ENCODE measurements at regions not wholly inside any gene's neighbourhood (a gene's known extent, or its start where the extent isn't known, plus 50 kb on each side); places are given as distances from the start of the nearest gene placed in this dataset.

DNA sequence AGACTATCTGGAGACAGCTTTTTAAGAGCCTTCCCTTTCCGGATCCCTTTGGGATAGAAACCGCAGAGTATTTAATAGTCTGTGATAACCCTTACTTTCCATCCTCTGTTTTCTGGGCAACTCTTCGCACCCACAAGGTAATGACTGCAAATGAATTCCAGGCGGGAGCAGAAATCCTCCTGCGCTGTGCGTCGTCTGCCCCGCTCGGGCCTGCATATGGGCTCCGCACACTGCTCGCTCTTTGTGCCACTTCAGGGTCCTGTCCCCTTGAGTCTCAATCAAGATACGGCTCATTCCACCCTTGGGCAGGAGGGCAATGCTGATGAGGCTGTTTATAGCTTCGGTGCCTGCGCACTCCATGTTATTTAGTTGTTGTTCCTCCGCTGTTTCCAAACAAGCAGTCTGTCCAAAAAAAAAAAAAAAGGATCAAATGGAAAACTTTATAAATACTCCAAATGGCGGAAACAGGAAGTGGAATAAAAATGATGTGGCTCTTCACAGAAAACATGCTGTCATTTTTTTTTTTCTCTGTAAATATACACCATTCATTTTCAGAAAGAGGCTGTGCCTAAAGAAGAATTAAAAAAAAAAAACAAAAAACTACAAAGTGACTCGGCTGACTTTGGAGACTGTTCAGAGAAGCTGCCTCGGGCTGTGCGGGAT lies 169.6 kb upstream of the GMDS start:
- no peak for DNase-seq

DNA sequence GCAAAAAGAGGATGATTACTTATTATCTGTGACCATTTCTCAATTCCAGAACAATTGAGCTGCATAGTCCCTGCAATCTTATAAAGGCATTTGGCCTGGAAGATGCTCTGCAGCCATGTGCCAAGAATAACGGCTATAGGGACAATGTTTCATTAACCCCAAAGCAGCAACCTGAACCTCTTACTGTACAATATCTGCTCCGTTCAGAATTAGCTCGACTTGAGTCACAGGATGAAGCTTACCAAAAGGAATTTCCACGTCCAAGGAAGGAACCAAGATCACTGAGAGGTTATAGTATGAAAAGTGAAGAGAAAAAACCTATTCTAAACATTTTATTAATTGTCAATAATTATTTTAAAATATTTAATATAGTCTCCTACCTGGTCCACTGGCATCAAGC lies 167.3 kb upstream of the GMDS start:
- DNase-seq: no peak

DNA sequence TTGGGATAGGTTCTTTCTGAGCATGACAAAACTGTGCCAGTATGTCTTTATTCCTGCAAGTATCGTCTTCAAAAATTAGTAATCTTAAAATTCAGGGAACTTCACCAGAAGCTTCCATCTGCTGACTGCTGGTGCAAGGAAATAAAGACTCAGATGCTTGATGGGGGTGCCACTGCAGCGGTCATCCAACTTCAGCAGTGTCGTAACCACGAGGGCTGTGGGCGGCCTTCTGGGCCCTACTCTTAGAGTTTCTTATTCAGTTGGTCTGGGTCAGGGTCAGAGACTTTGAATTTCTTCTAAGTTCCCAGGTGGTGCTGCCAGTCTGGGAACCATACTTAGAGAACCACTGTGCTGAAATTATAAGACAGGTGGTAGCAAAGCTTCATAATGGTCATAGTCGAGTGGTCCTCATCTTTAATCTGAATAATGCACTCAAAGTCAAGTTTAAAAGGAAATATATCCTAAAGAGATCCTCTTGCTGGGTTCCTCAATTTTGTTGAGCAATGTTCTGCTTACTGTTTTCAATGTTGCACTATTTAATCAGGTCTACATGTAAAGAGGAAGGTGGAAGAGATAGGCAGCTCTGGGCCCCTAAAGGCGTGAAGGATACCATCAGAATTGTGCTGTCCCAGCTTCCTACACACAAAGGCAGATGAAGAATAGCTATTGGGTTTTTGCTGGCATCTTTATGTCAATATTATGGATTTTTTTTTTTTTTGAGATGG lies 165.4 kb upstream of the GMDS start:
- no peak for DNase-seq

DNA sequence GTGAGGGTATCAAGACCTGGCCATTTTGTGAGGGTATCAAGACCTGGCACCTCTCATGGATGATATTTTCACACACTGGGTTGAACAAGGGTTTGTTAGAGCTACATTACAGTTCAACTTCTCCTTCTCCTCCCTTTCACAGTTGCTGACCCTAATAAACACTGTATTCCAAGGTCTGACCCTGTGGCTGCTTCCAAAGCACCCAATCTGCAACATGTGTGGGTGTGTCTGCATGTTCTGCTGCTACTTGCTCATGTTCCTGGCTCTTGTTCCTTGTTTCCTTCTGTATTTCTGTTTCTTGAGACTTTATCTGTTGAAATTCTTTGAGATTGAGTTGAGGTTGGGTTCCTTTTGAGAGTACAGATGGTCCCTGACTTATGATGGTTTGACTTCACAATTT lies 162.1 kb upstream of the GMDS start:
- no peak for DNase-seq

DNA sequence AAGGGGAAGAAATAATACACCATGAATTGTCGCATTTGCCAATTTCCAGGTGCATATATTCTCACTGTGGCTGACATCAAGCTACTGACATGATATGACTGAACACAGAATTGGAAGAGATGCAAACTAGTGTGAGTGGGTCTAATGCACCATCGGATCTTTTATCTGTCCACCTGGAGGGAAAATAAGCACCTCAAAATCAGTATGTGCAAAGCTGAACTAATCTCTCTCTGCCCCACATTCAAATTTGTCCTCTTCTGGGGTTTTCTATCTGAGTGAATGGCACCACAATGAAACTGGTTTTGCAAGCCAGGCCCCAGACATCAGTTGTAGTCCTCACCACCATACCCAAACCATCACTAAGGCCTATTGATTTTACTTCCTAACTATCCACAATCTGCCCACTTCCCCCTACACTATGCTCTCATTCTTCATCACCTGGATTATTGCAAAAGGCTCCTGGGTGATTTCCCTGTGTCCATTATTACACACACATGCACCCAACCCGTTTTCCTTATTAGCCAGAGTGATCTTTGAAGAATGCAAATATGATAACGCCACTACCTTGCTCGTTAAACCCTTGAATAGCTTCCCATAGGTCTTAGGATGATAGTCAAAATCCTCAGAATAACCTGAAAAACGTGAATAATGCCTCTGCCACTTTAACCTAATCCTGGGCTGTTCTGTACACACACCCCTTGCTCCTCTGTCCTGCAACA lies 159.0 kb upstream of the GMDS start:
- no peak for DNase-seq

DNA sequence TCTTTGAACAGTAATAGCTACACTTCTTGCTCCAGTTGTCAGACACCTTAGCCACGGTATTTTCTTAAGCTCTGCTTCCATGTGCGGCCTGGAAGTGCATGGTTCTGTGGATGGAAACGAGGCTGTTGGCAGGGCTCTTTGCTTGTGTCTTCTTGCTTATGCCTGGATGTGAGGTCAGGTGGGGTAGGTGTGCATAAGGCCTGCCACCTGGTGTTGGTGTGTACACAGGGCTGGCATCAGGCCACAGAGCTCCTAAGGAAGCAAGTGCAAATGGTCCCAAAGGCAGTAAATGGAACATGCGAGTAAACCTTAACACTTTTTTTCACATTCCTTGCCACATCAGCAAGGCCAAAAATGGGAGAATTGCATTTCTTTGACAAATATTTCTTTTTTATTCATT lies 158.1 kb upstream of the GMDS start:
- DNase-seq: no peak

DNA sequence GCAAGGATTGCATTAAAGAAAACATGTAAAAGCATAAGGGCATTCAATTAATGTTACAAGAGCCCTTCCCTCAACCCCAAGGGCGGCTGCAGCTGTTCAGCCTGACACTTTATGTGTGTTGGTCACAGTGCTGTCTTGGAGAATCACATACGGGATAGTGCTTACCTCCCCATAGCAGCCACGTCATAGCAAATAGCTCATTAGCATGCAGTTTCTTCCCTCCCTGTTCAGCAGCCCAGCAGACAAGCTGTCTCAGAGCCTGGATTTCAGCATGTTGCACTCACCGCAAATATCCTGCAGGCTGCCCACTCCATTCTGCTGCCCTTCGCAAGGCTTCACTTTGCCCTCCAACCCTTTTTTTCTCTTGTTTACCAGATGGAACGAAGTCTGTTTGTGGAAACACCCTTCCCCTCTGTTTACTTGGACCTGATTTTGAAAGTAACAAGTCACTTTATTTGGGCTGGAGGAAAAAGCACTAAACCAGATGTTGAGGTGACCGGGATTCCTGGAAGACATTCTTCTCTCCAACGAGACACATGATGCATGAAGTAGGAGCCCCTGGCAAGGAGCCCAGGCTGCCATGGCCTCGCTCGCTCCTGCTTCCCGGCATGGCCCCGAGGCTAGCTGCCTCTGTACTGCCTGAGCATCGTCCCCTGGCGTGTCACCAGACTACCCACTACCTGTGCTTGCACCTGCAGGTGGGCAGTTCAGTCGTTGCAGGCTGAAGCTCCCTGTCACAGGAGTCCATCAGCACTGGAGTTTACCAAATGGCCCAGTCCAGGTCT lies 151.6 kb upstream of the GMDS start:
- DNase-seq: no peak

DNA sequence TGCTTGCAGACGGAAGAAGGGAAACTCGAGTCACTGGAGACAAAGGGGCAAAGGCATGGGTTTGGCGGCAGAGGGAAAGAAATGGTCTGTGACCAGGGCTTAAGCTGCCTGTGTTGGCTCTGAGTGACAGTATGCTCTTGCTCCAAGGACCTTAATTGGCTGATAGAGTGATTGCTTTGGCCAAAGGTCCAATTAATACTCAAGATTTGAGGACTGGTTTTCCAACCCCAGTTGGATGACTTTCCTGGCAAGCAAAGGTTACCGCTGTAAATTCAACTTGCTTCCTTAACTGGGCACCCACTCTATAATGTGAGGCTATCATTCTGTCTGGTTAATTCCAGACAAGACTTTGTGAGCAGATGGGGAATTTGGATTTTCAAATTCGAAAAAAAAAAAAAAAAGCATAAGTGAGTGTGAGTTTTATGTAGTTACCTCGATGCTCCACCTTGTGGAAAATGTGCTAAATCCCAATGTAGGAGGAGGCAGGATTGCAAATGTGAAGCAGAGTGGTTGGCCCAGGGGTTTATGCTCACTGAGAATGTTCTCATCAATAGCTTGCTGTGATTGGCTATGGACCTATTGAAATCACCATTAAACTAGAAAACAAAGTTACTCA lies 150.7 kb upstream of the GMDS start:
- no peak for DNase-seq

DNA sequence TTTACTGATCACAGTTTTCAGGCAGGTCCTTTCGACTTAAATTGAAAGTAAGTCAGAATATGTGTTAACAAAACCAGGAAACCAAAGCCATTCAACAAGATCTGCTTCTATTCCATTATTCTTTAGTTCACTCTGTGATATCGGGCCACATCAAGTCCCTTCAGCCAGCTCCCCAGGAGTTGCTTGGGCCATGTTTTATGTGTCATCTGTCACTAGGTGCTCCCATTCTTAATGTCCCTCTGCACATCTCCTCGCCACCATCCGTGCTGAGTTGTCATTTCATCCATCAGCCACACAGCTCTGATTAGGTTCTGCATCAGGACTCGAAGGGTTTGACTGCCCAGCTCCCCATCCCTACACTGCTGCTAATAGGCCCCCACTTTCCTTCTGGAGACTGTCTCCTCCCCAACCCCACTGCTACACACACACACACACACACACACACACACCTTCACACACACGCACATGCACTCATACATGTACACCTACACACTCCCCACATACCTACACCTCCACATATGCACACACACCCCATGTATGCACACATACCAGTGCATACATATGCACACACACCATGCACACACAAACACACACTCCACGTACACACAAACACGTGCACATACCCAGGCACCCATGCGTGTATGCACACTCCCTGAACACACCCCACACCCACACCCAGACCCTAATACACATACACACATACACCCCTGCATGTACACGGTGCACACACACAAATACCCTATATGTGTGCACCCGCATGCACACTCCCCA lies 143.3 kb upstream of the GMDS start:
- no peak for DNase-seq

DNA sequence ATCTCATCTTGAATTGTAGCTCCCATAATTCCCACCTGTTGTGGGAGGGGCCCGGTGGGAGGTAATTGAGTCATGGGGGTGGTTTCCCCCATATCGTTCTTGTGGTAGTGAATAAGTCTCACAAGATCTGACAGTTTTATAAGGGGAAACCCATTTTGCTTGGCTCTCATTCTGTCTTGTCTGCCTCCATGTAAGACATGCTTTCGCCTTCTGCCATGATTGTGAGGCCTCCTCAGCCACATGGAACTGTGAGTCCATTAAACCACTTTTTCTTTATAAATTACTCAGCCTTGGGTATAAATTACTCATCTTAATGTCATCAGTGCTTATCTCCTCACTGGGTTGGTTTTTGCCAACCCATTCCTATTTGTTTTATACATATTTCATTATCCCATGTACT lies 142.0 kb upstream of the GMDS start:
- no peak for DNase-seq

DNA sequence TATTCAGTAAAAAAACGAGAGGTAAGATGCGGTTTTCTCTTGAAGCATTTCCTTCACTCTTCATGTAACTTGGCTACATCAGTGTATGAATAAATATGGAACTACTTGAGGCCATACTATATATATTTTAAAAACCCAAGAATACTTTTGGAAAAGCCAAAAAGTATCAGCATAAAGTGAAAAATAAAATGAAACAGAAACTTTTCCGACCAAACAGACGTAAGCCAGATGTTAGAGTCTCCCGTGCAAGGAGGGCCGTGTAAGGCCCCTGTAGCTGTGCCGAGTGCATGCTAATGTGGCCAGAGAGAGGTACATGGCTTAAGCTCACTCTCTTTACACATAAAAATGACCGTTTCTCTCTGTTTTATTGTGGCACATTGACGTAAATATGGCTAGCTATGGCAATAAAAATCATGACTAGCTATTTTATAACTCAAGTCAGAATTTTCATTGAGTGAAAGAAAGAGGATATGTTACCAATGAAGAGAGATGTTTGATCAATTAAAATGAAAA lies 140.1 kb upstream of the GMDS start:
- no peak for DNase-seq

DNA sequence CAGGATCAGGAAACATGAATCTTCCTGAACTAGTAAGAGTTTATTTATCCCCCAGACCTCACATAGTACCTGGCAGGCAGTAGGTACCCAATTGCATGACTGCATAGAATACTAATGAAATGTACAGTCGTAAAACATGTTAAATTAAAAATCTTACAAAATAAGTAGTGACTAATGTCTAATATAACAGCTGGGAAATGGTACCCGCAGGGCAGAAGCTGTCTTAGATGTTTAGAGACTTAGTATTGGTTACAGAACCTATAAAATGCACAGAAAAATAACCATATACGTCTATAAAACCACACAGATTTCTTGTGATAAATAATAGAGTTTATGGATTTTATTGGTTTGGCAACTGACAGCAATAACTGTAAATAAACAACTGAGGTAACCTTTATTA lies 139.1 kb upstream of the GMDS start:
- DNase-seq: no peak

DNA sequence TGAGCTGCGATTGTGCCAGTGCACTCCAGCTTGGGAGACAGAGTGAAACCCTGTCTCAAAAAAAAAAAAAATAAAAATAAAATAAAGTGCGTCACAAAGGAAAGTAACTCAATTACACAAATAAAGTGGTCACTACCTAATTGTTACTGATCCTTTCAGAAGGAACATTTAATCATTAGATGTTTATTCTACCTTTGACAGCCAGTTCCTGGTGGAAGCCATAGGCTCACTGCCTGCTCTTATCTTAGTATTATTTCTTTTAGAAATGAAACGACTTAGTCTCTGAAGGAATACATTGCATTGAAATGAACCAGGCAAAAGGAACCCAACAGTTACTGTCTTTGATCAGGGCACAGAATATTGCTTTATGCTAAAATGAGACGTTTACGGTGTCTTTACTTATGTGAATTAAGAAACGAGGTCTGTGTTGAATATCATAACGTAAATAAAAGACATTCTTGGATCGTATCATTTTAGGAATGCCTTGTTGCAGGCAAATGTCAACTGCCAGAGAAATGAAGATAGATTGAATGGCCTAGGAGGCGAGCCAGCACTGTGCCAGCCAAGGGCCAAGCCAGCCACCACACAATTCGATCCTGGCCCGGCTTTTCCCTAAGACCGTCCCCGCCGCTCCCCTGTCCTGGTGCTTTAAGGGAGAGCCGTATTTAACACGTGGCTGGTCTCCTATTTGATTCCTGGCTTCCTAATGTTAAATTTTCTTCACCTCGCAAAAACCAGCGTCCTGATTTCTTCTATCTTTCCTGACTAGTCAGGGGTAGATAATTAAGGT lies 136.7 kb upstream of the GMDS start:
- no peak for DNase-seq

DNA sequence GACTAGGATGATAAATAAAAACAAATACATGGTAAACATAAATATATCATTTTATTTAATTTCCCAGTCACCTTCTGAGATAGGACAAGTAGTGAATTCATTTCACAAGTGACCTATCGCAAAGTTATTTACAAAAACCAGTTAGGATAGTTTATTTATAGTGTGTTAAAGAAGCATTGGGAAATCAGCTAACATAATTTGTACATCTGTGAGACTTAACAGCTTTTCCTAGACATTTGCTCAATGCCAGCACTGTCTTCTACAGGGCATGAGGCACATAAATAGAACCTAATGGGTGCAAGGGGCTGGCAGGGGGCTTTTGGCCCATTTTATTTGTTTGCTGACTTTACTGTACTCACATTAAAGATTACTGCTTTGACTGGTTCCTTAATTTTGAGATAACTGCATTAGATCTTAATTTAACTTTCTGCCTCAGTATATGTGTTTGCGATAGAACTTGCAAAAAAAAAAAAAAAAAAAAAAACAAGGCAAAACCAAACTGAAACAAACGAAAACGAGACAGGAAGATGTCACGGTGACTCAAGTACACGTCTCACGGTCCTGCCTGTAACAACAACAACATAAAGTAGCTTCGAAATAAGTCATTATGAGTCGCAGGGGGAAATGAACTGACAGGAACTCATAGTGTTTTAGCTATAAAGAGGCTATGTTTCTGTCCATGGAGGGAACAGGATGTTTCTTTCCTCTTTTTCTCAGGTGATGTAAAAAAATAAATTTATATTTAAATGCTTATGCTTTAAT lies 133.7 kb upstream of the GMDS start:
- DNase-seq: no peak

DNA sequence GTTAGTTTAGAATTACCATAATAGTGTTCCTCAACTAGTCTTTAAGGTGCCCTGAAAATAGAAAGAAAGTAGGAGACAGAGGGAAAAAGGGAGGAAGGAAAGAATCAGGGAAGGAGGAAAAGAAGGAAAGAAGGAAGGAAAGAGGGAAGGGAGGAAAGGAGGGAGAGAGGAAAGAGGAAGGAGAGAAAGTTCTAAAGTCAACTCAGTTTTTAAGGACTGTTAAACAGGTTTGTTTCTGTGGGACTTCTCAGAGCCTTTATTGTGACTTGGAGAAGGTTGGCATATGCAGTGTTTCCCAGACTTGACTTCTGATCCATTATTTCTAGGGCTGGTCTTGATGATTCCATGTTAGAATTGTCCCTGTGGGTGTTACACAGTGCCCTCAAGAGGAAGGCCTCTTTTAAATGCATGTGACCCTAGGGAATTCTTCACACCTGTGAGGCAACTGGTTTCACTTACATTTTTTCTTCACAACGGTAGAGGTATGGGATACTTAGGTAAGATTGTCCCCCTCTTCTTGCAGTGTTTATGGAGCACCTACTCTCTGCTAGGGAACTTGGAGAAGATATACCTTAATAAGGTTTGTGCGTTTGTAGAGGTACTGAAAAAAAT lies 132.7 kb upstream of the GMDS start:
- DNase-seq: no peak

DNA sequence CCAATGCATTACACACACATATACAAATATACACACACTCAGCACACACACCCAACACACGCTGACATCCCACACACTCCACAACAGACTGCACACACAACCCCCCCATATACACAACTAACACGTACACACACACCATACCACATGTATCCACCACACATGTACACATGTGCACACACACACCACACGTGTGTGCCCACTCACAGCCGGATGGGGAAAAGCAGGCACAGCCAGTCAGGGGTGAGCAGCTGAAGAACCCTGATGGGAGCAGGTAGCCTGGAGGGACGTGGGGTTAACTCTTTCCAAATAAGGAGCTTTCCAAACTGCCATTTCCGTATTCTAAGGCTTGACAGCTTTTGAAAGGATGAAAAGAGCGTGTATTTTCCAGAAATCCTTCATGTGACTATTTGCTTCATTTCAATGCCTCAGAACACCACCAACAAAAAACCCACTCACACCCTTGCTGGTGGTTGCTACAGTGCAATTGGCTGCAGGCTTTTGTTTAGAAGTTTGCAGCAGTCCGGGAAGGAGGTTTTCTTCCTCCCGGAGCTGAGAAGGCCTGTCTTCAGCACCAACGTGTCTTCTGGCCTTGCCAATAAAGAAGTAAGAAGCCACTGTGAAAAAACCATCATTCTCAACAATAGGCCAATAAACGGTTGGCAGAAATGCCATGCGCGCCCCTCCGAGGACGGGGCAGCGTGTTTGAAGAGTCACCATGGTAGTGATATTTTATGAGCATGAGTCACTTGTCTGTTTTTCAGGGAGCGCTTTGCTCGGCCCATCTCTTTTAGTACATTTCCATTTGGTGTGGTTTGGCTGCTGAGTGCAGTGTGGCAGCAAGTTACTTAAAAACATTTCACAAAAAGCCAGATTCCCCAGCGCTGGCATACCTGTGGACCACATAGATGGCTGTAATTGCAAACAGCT lies 131.3 kb upstream of the GMDS start:
- DNase-seq: no peak

DNA sequence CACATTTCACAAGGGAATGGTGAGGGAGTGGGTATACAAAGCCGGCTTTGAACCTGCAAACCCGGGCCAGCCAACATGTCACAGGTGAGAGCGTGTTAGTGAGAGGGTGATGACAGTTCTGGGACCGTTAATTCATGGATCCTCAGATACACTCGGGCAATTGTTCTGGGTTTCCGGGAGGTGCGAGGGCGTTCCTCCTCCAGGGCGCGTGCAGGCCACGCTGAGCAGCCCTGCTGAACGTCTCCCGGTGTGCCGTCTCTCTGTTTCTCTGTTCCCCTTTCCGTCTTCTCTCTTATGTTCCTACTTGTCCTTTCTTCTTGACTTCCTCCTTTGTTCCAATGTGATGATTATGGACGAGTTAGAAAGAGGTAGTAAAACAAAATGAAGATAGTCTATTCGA lies 130.0 kb upstream of the GMDS start:
- no peak for DNase-seq

DNA sequence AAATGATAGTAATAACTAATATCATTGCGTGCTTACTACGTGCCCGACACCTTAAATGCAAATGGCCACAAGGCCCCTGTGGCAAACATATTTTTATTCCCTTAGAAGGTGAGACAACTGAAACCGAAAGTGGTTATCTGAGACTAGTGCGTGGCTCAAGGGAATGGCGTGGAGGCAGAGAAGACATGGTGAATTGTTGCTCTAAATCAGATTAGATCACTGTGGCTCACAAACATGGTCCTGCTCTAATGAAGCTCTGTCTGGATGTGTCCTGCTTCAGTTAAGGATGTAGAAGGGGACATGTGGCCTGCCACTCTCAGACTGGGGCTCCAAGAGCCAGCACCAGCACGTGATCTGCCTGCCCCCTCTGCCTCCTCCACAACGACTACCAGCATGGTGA lies 124.2 kb upstream of the GMDS start:
- no peak for DNase-seq

DNA sequence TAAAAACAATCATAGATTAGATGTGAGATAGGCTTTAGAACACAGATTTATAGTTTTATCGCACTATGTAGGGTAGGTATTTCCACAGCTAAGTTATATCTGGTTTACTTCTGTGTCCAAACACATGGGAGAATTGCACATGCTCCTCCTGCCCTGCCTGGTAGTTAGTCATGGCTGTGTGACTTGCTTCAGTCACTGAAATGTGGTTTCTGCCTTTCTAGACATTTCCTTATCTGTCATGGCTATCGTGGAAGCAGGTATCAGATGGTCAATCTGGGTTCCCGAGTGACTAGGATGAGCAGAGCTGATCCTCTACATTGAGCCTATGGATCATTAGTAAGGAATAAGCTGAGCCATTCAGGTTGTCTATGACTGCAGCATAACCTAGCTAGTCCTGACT lies 117.8 kb upstream of the GMDS start:
- DNase-seq: no peak

Data from NCI-H1092 (cell line).